OCI-LY3 (cell line): ENCODE measurements at regions not wholly inside any gene's neighbourhood (a gene's known extent, or its start where the extent isn't known, plus 50 kb on each side); places are given as distances from the start of the nearest gene placed in this dataset.
"Not testable (repeated sequence)": the region's sequence is repeated elsewhere in the genome, so short reads cannot be mapped to it uniquely, and the experiment has no call there.

Experiments used
- CTCF ChIP-seq: fragments of 200-600, 300-600 bp; sonication (generic); IDR thresholded peaks from 2 replicates; pipeline ENCODE4 v1.5.1; 2014; ENCODE audit warnings: antibody characterized with exemption, low read length, low read depth
- EZH2phosphoT487 ChIP-seq: fragments of 200-600 bp; shearing (Covaris generic); IDR thresholded peaks from 2 replicates; pipeline ENCODE4 v1.6.1; 2018; ENCODE audit warnings: antibody characterized with exemption, mixed run types, low read depth

GRCh38 chr4:123684937-123685336 is 288.3 kb downstream of the SPRY1 start:
- not testable (repeated sequence) for TF ChIP-seq CTCF, EZH2phosphoT487
